ENCODE measurements at regions not wholly inside any gene's neighbourhood (a gene's known extent, or its start where the extent isn't known, plus 50 kb on each side); places are given as distances from the start of the nearest gene placed in this dataset.
"Not testable (repeated sequence)": the region's sequence is repeated elsewhere in the genome, so short reads cannot be mapped to it uniquely, and the experiment has no call there.

DNA sequence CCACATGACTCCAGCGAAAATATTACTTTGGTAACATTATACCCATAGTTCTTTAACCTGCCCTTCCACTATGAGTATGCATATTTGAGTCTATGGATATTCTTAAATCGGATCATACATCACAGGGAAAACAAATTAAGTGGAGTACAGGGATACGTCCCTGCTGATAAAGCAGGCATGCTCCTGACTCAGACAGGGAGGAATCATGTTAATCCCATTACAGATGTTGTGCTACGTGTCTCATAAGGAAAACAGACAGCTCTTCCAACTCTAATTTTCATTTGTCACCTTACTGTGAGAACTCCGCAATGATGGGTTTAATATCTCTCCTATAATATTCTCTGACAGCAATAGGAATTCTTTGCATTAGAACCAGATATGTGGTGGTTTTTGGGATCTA, 469.5 kb upstream of the POM121L12 start:
- DNase-seq, result no peak

DNA sequence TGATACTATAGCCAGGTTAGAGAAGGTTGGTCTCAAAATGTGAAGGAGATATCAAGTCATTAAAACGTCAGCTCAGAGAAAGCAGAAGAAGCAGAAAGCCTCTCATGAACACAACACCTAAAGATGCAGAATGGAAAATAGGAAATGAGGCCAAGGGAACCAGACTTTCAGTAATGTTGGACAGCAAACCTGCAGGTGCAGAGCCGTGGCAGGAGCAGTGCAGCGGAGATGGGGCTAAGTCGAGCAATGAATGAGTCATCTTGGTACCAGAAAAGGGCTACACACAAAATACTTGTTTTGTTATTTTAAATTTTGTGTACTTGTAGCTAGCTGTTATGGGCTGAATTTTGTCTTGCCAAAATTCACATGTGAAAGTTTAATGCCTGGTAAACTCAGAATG, 479.6 kb upstream of the POM121L12 start:
- no peak for DNase-seq

DNA sequence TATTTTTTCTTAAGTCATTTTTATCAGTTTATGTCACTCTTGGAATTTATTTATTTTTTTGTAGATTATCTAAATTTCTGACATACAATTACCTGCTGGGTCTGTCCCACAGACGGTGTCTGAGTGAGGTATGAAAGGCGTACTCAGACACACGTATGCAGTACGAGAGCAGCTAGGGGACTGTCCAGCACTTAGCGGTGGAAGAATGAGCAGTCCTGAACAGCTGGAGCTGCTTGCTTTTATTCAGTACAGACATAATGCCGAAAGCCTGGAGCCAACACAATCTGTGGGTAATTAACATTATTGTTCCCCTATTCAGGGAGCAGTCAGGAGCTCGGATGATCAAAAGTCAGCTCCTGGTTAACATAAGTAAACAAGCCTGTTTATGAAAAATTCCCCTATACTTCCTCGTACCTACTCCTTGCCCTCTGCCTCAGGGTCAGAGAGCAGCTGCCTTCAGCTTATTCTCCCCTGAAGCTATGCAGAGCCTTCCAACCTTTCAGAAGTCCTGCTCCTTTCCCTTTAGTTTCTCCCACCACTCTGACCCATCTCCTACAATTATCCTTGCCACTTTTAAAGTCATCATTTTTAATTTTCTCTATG, 488.0 kb upstream of the POM121L12 start:
- no peak for DNase-seq

DNA sequence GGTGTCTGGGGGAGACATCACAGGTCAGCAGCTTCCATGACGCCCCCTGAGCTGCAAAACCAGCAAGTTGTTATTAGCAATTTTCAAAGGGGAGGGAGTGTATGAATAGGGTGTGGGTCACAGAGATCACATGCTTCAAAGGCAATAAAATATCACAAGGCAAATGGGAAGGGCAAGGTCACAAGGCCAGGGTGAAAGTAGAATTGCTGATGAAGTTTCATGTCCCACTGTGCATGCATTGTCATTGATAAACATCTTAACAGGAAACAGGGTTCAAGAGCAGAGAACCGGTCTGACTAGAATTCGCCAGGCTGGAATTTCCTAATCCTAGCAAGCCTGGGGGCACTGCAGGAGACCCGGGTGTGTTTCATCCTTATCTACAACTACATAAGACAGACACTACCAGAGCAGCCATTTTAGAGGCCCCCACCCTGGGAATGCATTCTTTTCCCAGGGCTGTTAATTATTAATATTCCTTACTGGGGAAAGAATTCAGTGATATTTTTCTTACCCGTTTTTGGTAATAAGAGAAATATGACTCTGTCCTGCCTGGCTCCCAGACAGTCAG, 494.2 kb upstream of the POM121L12 start:
- not testable (repeated sequence) for DNase-seq

DNA sequence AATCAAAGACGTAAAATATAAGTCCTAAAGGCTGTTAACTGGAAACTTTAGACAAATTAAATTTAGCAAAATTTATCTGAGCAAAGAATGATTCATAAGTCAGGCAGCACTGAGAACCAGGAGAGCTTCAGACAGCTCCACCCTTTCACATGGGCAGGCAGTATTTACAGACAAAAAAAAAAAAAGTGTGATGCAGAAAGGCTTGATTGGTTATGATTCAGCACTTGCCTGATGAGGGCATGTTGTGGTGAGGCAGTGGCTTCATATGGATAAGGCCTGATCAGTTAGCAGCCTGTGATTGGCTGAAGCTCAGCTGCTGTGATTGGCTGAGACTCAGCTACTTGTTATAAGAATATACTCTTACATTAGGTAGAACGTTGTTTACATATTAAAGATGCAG, 495.4 kb upstream of the POM121L12 start:
- no peak for DNase-seq

DNA sequence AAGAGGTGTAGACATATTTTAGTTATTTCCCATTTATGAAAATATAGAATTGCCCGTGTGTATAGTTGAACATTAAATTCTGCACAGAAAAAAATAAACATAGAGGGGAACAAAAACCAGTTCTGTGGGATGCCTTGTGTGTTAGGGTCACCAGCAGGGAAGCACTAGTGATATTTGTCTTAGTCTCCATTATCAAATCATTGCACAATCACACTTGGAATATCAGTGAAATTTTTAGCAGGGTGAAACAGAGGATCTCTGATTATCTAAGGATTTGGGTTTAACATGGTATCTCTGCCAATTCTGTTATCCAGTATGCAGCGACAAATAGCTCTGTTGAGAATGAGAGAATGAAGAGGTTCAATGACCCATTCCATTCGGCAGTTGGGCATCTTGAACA, 496.0 kb upstream of the POM121L12 start:
- no peak for DNase-seq

DNA sequence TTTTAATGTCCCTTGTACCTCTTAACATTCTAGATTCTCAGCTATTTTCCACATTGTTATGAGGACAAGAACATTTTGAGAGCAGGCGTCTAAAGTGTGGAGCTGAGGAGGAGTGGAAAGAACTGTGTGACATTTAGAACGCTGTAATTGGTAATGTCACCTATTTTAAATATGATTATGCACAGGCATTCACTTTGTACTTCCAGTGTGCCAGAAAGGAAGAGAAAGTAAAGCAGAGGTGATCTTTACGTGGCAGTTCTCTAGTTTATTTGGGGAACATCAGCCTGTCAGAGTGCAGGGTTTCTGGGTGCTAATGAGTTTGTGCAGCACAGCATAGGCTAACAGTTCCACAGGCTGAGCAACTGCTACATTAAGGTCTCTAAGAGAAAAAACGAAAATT, 498.4 kb upstream of the POM121L12 start:
- no peak for DNase-seq

DNA sequence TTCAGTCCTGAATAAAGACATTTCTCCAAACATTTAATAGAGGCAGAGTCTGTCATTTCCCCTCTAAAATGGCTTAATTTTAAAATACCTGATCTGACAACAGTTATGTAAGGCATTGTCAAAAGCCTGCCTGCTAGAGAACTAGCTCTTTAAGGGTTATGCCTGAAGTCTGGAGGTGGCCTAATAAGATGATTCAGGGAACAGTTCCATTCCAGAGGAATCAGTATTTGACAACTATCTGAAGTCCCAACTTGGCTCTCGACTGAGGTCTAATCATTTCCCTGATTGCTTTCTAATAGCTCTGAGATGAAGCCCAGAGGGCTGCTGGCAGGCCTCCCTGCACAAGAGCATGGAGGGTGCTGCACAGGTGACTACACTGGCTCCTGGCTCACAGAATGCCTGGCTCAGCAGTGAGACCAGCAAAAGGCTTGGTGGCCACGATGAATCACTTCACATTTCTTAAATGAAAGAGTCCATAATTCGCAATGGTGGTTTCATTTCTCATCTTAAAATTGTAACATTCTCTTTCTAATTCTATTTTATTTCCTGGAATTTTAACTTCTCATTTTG, 509.6 kb upstream of the POM121L12 start:
- no peak for DNase-seq

DNA sequence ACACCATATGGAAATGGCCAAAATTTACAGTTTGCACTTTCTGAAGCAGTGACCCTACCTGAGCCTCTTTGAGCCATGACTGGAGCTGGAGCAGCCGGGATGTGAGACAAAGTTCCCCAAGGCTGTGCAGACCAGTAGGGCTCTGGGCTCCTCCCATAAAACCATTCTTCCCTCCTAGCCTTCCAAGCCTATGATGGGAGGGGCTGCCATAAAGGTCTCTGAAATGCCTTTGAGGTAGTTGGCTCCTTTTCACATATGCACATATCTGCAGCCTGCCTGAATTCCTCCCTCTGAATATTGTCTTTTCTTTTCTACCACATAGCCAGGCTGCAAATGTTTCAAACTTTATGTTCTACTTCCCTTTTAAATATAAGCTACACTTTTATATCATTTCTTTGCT, 516.6 kb upstream of the POM121L12 start:
- no peak for DNase-seq

DNA sequence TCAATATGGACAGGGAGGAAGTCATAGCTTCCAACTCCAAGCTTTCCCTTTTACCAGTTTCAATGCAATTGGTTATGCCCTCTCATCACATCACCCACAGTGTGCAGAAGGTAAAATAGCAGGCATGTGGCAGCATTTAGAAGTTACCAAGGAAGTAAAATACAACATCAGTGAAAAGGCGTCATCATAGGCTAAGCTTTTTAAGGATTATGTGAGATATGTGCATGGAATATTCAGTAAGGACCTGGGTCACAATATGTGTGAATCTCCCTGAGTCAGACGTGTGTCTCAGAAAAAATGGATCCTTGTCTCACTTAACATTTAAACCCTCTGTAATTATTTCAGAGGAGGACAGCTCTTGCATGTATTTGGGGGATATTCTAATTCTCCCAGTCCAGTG, 522.8 kb upstream of the POM121L12 start:
- no peak for DNase-seq

DNA sequence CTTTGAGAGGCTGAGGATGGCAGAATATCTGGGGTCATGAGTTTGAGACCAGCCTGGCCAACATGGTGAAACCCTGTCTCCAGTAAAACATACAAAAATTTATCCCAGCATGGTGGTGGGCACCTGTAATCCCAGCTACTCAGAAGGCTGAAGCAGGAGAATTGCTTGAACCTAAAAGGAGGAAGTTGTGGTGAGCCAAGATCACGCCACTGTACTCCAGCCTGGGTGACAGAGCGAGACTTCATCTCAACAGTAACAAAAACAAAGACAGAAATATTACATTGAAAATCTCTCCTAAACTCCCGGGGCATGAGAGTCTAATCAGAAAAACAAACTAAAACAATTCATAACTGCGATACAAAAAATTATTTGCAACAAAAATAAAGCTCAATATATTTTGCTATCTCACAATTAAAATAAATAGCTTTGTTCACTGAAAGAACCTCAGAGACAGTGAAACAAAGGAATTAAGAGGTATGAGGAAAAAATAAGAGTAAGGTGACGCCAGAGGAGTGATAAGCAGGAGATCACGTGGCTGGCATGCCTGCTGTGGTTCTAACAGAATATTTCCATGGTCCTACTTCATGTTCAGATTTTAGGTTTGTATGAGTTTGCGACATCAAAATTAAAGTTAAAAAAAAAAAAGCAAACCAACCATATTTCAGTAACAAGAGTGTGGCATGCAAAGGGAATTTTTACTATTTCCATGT, 527.7 kb upstream of the POM121L12 start:
- DNase-seq, result peak in 1 of 2 donors; percentile 57

DNA sequence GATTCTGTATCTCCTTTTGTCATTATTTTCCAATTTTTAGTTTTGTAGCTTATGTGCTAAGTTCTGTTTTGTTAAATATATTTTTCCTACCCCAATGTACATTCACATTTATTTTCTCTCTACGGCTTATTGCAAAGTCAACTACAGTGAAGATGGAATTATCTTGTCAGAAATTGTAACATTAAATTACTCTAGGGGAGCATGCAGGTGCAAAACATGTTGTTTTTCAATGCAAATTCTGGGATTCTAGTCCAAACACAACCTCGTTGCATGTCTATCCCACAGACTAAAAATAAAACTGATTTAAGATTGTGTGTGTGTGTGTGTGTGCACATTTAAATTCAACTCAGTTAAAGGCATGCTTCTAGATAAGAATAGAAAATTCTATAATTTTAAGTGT, 529.1 kb upstream of the POM121L12 start:
- no peak for DNase-seq

DNA sequence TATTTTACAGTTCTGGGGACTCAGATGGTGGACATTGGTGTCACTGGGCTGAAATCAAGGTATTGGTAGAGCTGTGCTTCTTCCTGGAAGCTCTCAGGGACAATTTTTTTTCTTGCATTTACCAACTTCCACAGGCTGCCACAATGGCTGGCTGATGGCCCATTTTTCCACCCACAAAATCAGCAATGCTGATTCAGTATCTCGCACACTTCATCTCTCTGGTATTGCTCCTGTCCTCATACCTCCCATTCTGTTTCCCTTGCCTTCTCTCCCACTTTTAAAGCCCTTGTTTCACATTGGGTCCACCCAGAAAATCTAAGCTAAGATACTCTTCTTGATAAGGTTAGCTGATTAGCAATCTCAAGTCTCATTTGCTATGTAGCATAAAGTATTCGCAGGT, 530.9 kb upstream of the POM121L12 start:
- no peak for DNase-seq

DNA sequence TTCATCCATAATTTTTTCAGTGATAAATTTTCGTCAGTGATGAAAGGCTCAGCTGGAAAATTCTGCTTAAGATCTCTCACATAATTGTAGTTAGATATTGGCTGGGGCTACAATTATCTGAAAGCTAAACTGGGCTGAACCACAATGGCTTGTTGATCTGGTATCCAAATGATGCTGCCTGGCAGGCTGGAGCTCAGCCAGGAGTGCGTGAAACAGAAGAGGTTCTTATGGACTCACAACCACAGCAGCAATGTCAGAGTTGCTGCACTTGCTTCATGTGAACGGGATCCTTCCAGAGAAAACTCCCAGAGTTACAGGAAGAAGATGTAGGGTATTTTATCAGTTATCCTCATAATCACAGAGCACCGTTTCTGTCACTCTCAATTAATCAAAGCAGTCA, 533.2 kb upstream of the POM121L12 start:
- no peak for DNase-seq

DNA sequence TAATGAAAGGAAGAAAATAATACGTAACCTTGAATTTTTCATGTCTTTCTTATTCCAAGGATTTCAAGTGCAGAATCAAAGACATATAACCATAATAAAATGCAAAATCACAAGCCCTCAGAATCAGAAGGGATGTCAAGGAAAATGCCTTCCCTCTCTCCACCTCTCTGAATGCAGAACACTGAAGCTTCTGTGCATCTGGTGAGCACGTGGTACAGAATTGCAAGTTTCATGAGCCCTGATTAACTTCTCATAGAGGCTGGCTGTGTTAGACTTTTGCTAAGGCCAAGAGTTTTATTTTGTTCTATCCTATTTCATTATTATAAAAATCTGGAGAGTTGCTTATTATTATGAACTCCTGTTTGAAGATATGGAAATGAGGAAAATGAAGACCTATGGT, 533.7 kb upstream of the POM121L12 start:
- no peak for DNase-seq

DNA sequence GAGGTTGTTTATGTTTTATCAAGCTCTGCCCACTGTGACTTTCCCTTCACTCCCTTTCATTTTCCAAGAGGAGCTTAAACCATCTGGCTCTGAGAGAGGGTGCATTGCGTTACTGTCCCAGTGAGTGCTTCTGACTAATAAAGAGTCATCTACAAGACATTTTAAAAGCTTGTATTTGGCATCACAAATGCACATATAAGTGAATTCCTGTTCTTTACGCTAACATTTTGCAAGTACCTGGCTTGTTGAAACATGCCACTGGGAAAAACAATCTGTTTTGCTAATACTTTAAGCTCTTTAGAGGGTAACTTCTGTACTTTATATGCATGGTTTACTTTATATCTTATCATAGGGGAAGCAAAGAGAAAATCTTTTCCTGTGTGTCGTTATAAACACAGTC, 534.6 kb upstream of the POM121L12 start:
- DNase-seq, result no peak

DNA sequence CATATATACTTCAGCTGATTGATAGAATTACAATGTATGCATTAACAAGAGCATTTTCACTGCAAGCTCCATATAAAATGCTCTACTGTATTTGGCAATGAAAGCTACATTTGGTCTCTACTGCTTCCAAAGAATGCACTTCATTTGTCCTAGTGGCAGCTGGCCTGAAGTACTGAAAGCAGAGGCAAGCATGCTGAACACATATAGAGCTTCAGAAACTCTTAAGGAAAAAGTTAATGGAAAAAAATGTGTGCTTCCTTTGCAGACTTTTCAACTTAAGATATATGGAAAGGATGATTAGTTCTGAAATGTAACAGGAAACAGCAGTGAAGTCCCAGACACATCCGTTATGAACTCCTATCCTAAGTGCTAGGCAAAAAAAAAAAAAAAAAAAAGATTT, 537.1 kb upstream of the POM121L12 start:
- peak in 1 of 2 donors; percentile 60 for DNase-seq

DNA sequence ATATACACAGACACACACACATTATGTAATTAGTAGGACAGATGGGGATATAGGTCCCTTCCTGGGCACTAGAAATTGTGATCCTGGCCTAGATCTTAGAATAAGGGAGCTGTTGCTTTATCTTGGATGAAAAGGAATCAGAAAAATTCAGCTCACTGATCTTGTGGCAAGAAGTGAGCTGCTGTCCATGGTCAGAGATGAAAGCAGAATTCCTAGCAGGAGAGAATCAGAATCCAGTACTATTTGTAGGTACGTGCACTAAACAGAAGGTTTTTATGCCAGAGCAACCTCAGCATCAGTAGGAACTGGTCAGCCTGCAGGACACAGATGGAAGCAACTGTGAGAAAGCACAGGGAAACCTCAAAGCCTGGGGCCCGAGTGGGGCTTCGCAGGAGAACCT, 549.2 kb upstream of the POM121L12 start:
- no peak for DNase-seq

DNA sequence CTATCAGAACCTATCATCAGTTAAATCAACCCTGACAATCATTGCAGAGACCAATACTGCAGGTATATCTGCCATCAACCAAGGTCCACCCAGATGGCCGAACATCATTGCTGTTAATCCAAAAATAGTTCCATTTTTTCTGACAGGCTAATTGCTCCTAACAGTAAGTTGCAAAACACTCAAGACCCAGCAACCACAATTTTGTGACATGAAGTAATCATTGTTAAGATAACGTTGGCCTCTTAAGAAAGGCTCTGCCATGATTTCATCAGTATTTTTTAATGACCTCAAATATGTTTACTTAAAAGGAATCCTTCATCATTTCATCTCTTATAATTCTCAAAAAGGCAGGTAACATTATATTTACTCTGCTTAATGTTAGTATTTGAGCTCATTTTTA, 553.4 kb upstream of the POM121L12 start:
- no peak for DNase-seq

DNA sequence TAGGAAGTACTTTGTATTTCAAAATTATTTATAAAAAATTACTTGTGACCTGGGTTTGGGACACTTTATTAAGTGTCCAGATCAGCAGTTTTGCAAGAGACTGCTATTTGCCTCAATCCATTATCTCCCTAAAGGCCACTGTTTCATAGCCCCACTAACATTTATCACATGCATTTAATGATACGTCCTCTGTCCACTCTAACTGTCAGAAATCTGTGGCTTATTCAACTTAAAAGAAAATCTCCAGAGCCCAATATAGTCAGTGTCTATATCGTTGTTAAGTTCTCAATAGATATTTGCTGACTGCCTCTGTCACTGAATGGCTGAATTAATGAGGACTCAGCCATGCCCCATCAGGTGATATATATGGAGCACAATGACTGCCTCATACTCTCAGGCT, 553.9 kb upstream of the POM121L12 start:
- DNase-seq, result no peak

DNA sequence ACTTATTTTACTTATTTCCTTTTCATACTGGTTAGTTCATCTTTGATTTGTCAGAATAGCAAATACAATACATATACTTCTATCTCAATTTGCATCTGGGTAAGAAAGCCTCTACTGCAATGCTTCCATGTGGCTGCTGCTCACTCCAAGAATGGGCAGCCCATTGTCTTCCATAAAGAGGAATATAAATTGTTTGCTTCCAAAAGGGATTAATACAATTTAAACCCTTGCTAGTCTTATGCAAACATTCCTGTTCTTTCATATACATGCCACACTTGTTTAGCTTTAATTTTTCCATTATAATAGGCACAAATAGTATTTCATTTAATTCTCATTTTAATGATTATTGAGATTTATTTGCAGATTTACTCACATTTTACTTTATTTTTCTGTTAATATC, 555.4 kb upstream of the POM121L12 start:
- DNase-seq, result no peak

DNA sequence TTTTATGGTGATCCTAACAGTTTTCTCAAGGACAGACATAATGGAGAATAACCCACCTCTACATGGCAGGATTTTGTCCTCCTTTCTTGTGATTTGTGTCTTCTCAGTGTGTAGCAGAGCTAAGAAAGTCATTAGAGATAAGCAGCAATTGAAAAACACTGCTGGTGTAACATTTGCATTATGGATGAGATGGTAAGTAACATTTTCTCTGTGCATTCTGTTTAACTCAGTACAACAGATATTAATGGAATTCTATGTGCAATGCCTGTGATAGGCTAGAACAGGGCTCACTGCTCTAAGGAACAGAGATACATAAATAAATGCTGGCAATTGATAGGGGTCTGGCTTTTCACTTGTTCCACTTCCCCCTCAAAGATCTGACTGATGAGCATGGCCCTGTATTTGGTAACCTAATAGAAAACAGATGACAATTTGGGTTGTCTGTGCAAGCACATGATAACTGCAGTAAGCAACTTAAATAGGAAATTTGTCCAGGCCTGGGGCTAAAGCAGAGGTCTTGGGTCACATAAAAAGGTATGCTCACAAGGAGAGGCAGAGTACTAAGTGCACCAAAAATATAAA, 560.3 kb upstream of the POM121L12 start:
- DNase-seq, result no peak

DNA sequence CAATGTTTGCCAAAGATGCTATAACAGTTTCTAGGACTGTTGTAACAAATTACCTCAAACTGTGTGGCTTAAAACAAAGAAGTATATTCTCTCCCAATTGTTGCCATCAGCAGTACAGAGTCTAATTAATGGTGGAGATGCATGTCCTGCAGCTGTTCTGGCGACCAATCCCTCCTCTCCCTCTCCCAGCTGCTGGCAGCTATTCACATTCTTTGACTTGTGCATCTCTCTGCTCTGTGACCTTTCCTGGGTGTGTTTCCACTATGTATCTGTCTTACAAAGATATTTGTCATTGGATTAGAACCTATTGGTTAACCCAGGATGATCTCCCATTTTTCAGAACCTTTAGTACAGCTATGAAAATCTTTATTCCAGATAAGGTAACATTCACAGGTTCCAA, 561.7 kb upstream of the POM121L12 start:
- no peak for DNase-seq

DNA sequence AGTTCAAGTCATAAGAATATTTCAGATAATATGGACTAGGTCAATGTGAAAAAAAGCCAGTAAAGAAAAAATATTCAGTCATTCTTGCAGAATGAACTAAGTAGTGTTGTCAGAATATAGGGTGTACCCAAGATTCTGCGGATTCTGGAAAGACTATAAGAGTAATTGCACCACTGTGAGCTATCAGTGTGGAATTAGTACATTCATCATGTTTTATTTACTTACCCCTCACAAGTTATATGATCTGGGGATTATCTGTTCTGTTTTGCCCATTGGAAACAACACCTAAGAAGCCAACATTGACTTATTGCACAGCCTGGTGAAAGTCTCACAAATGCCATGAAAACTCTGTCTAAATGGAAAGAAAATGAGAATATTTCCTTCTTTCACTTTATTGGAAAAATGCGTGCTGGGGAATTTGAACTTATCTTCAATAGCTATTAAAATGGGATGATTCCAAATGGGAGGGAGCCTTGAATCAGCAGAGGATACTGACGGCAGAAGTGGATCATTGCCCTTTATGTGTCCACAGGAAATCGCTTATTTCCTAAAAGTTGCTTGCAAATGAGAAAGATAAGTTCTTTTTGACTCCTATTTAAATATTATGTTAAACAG, 563.3 kb upstream of the POM121L12 start:
- no peak for DNase-seq

All from bone marrow (tissue), 2 donors.